Memory B cell (primary cell): ENCODE measurements at regions not wholly inside any gene's neighbourhood (a gene's known extent, or its start where the extent isn't known, plus 50 kb on each side); places are given as distances from the start of the nearest gene placed in this dataset.
"Not testable (repeated sequence)": the region's sequence is repeated elsewhere in the genome, so short reads cannot be mapped to it uniquely, and the experiment has no call there.

Source experiments
- ATAC-seq: fragments of 150-1000 bp; cut with Tn5 transposase; 2 replicates; pipeline ENCODE4 v1.10.0; 2021; ENCODE audit warnings: low read depth, mild to moderate bottlenecking, moderate library complexity
- DNase-seq, 2 donors: peaks; one replicate each; pipeline ENCODE4 v3.0.0; 2022; ENCODE audit warnings: low spot score in 2 of 2
- H3K27ac Mint-ChIP-seq: one replicate; pipeline ENCODE4 v1.8.0; 2022; ENCODE audit warnings: mild to moderate bottlenecking, moderate library complexity, mixed read lengths
- H3K27me3 Mint-ChIP-seq: one replicate; pipeline ENCODE4 v1.8.0; 2022; ENCODE audit warnings: mixed read lengths
- H3K36me3 Mint-ChIP-seq: one replicate; pipeline ENCODE4 v1.8.0; 2022; ENCODE audit warnings: mild to moderate bottlenecking, mixed read lengths
- H3K4me1 Mint-ChIP-seq: one replicate; pipeline ENCODE4 v1.8.0; 2022; ENCODE audit warnings: mixed read lengths
- H3K4me3 Mint-ChIP-seq: one replicate; pipeline ENCODE4 v1.8.0; 2022; ENCODE audit warnings: mild to moderate bottlenecking, moderate library complexity, mixed read lengths
- H3K9me3 Mint-ChIP-seq: one replicate; pipeline ENCODE4 v1.8.0; 2022; ENCODE audit warnings: mixed read lengths

DNA sequence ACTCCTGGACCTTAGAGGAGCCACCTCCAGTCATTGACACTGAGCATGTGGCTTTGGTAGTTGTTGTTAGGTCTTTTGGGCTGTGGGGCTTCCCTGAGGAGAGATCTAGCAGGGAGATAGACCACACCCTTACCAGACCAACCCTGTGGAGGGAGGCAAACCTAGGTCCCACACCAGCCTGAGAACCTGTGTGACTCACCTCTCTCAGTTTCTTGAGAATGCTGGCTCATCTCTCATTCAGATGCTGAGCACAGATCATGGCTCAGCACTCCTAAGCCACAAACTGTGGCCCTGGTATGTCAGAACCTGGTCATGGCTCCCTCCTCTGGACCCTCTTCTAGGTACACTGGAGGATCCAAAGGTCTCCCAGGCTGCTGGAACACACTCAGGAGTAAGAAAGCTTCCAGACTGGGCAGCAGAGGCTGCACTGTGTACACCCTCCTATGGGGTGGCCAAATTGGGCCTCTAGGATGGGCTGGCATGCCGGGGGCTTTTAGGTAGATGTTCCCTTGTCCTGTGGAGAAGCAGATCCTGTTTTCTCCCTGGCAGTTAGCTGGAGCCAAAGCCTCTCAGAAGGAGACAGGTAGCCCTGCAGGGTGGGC lies 1294.5 kb downstream of the KHDRBS2 start:
- Mint-ChIP-seq H3K9me3 (peaks cover 5% of the 10 kb centered on the region), H3K27ac (no peak overlapping the region), H3K36me3 (no peaks in the 10 kb centered on the region), H3K4me3 (no peak overlapping the region), H3K4me1 (no peaks in the 10 kb centered on the region), H3K27me3 (no peaks in the 10 kb centered on the region)
- DNase-seq (no peak), ATAC-seq (no peak)

DNA sequence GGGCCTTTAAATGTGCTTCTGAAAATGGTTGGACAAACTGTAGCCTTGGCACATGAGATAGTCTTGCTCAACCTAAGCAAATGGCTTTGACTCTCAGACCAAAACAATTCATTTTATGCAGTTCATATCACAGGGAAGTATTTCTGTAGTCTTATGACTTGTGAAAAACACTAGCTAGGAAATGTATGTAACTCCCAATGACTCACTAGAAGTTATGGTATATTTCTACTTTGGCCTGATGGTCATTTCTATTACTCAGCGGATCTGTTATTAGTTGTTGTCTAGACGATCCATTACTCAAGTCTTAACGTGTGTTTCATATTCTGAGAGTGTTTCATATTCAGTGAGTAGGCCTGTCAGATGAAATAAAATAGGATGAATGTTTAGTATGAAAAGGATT lies 1333.5 kb downstream of the KHDRBS2 start:
- Mint-ChIP-seq H3K9me3 (peaks cover 2% of the 10 kb centered on the region), H3K27ac (no peak overlapping the region), H3K36me3 (no peaks in the 10 kb centered on the region), H3K4me1 (no peaks in the 10 kb centered on the region), H3K27me3 (no peaks in the 10 kb centered on the region), H3K4me3 (no peak overlapping the region)
- DNase-seq (no peak), ATAC-seq (no peak)

- not testable (repeated sequence) for H3K9me3 Mint-ChIP-seq, DNase-seq, ATAC-seq, H3K4me1 Mint-ChIP-seq, H3K36me3 Mint-ChIP-seq, H3K27ac Mint-ChIP-seq, H3K27me3 Mint-ChIP-seq, H3K4me3 Mint-ChIP-seq
Observed at GRCh38 chr6:60950221-60950923, 1335.7 kb downstream of the KHDRBS2 start.

GRCh38 chr6:60947416-60947815 lies 1338.6 kb downstream of the KHDRBS2 start:
- H3K27me3 Mint-ChIP-seq, H3K4me1 Mint-ChIP-seq, DNase-seq, H3K9me3 Mint-ChIP-seq, H3K36me3 Mint-ChIP-seq, H3K27ac Mint-ChIP-seq, H3K4me3 Mint-ChIP-seq, ATAC-seq: not testable (repeated sequence)

GRCh38 chr6:60944803-60945202 lies 1341.2 kb downstream of the KHDRBS2 start:
- H3K36me3 Mint-ChIP-seq, H3K9me3 Mint-ChIP-seq, DNase-seq, ATAC-seq, H3K4me1 Mint-ChIP-seq, H3K4me3 Mint-ChIP-seq, H3K27ac Mint-ChIP-seq, H3K27me3 Mint-ChIP-seq: not testable (repeated sequence)

DNA sequence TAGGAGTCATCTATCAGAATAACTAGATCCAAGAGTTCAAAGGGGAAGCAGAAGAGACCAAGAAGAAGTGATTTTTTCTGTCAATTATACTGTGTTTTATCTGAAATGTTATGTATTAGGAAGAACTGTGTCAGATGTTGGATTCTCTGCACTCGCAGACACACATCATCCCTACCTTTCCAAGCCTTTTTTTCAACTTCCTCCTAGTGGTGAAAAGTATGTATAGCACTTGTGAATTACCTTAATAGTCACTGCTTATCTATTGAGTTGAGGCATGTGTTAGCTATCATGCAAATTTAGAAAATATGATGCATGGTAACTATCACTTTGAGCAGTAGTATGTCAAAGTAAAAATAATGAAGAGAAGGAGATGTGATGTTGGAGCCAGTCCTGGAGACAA lies 1350.1 kb downstream of the KHDRBS2 start:
- not testable (repeated sequence) for H3K36me3 Mint-ChIP-seq, H3K4me3 Mint-ChIP-seq, ATAC-seq, H3K9me3 Mint-ChIP-seq, H3K4me1 Mint-ChIP-seq, H3K27me3 Mint-ChIP-seq, DNase-seq, H3K27ac Mint-ChIP-seq

GRCh38 chr6:60919652-60920051 lies 1366.4 kb downstream of the KHDRBS2 start:
- not testable (repeated sequence) for H3K4me3 Mint-ChIP-seq, H3K9me3 Mint-ChIP-seq, H3K27me3 Mint-ChIP-seq, H3K27ac Mint-ChIP-seq, DNase-seq, H3K36me3 Mint-ChIP-seq, ATAC-seq, H3K4me1 Mint-ChIP-seq

DNA sequence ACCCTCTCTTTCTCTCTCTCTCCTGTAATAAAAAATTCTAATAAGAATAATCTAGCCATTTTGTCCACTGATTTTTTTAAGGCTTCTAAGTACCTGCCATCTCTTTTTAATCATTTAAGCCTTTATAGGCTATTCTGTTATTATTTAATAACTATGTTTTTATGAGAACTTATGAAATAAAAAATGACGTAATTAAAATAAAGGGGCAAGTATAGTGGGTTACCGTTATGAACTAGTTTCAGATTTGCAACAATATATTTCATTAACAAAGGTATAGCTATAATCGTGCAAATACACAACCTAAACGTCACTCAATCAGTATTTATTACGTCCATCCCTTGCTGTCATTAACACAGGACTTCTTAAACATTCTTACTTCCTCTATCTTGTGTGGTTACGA lies 1382.2 kb downstream of the KHDRBS2 start:
- not testable (repeated sequence) for DNase-seq, H3K4me3 Mint-ChIP-seq, H3K4me1 Mint-ChIP-seq, H3K27ac Mint-ChIP-seq, H3K36me3 Mint-ChIP-seq, ATAC-seq, H3K27me3 Mint-ChIP-seq, H3K9me3 Mint-ChIP-seq

DNA sequence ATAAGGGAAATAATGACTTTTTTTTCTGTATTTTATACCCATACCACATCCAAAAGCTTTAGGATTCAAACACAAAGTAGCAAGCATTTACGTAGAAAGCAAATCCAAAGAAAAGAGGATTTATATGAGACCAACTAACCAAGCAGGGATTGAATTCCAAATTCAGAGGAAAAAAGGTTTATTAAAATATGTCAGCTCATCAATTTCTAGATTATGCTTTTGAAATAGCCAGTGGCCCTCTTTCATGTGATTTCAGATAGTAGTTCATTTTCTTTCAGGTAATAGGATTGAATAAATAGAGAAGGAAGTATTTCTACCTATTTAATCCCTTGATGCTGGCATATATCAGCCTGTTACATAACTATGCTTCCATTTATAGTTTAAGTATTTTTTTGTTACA lies 1392.7 kb downstream of the KHDRBS2 start:
- not testable (repeated sequence) for H3K27me3 Mint-ChIP-seq, H3K4me3 Mint-ChIP-seq, H3K4me1 Mint-ChIP-seq, H3K27ac Mint-ChIP-seq, ATAC-seq, H3K36me3 Mint-ChIP-seq, H3K9me3 Mint-ChIP-seq, DNase-seq

- DNase-seq (no peak), ATAC-seq (no peak)
- Mint-ChIP-seq H3K4me1 (no peaks in the 10 kb centered on the region), H3K36me3 (no peaks in the 10 kb centered on the region), H3K4me3 (no peak overlapping the region), H3K27ac (no peak overlapping the region), H3K27me3 (no peaks in the 10 kb centered on the region), H3K9me3 (peaks cover 4% of the 10 kb centered on the region)
Observed at GRCh38 chr6:60891606-60892005, 1394.4 kb downstream of the KHDRBS2 start.

DNA sequence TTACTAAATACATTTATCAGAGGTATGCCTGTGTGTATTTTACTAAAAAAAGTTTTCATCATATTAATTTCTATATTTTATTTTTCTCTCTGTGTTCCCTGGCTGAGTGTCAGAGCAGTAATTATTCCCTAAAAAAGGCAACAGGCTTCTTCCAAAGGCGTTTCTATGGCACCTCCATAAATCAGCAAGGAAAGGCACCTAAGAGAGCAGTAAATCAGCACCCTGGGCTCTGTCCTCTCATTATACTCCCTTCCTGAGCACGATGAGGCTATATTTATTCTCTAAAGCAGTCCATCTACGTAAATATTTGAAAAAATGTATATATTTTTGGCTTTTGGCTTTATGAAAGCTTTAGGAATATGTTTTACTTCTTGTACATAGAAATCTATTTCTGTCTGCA lies 1408.6 kb downstream of the KHDRBS2 start:
- ATAC-seq, H3K9me3 Mint-ChIP-seq, H3K27ac Mint-ChIP-seq, H3K4me1 Mint-ChIP-seq, DNase-seq, H3K27me3 Mint-ChIP-seq, H3K36me3 Mint-ChIP-seq, H3K4me3 Mint-ChIP-seq: not testable (repeated sequence)

DNA sequence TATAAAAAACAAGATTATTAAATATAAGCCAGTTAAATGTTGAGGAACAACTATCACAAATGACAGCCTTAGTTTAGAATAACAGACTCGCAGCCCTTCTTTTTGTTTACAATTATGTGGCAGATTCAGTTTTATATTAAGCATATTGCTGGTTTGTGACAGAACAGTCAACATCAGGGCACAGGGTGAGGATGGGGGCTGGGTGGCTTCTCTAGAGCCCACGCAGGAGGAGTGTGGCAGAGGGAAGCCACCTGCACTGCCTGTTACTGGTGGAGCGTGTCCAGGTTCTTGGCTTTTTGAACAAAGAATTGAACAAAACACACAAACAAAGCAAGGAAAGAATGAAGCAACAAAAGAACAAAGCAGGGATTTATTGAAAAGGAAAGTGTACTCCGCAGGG lies 1415.2 kb downstream of the KHDRBS2 start:
- DNase-seq, H3K27ac Mint-ChIP-seq, H3K36me3 Mint-ChIP-seq, H3K4me3 Mint-ChIP-seq, H3K9me3 Mint-ChIP-seq, H3K27me3 Mint-ChIP-seq, ATAC-seq, H3K4me1 Mint-ChIP-seq: not testable (repeated sequence)

GRCh38 chr6:60867548-60867947 lies 1418.5 kb downstream of the KHDRBS2 start:
- H3K9me3 Mint-ChIP-seq = peaks cover 2% of the 10 kb centered on the region
- no peak overlapping the region for H3K27ac Mint-ChIP-seq
- no peaks in the 10 kb centered on the region for H3K4me1 Mint-ChIP-seq
- no peak for ATAC-seq
- H3K36me3 Mint-ChIP-seq = no peaks in the 10 kb centered on the region
- no peak overlapping the region for H3K4me3 Mint-ChIP-seq
- no peaks in the 10 kb centered on the region for H3K27me3 Mint-ChIP-seq
- DNase-seq = no peak

- not testable (repeated sequence) for H3K36me3 Mint-ChIP-seq, DNase-seq, H3K27ac Mint-ChIP-seq, H3K4me3 Mint-ChIP-seq, H3K9me3 Mint-ChIP-seq, H3K27me3 Mint-ChIP-seq, H3K4me1 Mint-ChIP-seq, ATAC-seq
Observed at GRCh38 chr6:60843175-60843982, 1442.6 kb downstream of the KHDRBS2 start.
